HL-60 (cell line): ENCODE measurements at regions not wholly inside any gene's neighbourhood (a gene's known extent, or its start where the extent isn't known, plus 50 kb on each side); places are given as distances from the start of the nearest gene placed in this dataset.

Experiments used
- CTCF ChIP-seq: IDR thresholded peaks from one replicate; pipeline ENCODE4 v1.5.1; 2011; ENCODE audit warnings: low read length, control low read depth, inconsistent platforms; ENCODE audit not compliant: insufficient read depth
- SPI1 ChIP-seq: IDR thresholded peaks from 2 replicates; pipeline ENCODE4 v1.6.1; 2012; ENCODE audit warnings: low read depth, mild to moderate bottlenecking, borderline replicate concordance

GRCh38 chr21:14057313-14057712 lies 153.4 kb downstream of the LIPI start:
- TF ChIP-seq CTCF, result no peak
- TF ChIP-seq SPI1, result no peak
